CD14-positive monocyte (primary cell): ENCODE measurements at regions not wholly inside any gene's neighbourhood (a gene's known extent, or its start where the extent isn't known, plus 50 kb on each side); places are given as distances from the start of the nearest gene placed in this dataset.

Experiments used
- DNase-seq, 3 donors: peaks; one replicate each; pipeline ENCODE4 v3.0.0-alpha.2; 2011 to 2022
- H2AFZ ChIP-seq: 2 replicates; pipeline ENCODE4 v1.6.0; 2012; ENCODE audit warnings: mild to moderate bottlenecking, low read depth, low read length, inconsistent platforms; ENCODE audit not compliant: insufficient read depth, poor library complexity, severe bottlenecking
- H3K27ac ChIP-seq, 2 donors: 1 replicate in 1 of 2; 2 replicates in 1 of 2; pipeline ENCODE4 v1.5.1; 2012 to 2013; ENCODE audit warnings: low read length in 2 of 2, control low read depth in 1 of 2, inconsistent platforms in 1 of 2, low read depth in 1 of 2, mild to moderate bottlenecking in 1 of 2
- H3K27me3 ChIP-seq, 2 donors: one replicate each; pipeline versions ENCODE4 v1.6.0 to v1.6.1; 2011 to 2013; ENCODE audit warnings: low read length in 2 of 2; ENCODE audit not compliant: control insufficient read depth in 2 of 2, insufficient read depth in 2 of 2
- H3K36me3 ChIP-seq, 2 donors: replicated peaks in 1 of 2; 1 replicate in 1 of 2; 2 replicates in 1 of 2; pipeline versions ENCODE4 v1.5.1 to v1.6.1; 2012 to 2013; ENCODE audit warnings: low read length in 2 of 2, control low read depth in 1 of 2, inconsistent platforms in 1 of 2, mild to moderate bottlenecking in 1 of 2; ENCODE audit not compliant: insufficient read depth in 2 of 2, control insufficient read depth in 1 of 2
- H3K4me1 ChIP-seq, 2 donors: 1 replicate in 1 of 2; 2 replicates in 1 of 2; pipeline versions ENCODE4 v1.5.1 to v1.6.1; 2012 to 2013; ENCODE audit warnings: low read length in 2 of 2, control low read depth in 1 of 2, inconsistent platforms in 1 of 2, mild to moderate bottlenecking in 1 of 2, moderate library complexity in 1 of 2; ENCODE audit not compliant: insufficient read depth in 2 of 2, control insufficient read depth in 1 of 2
- H3K4me2 ChIP-seq: replicated peaks from 2 replicates; pipeline ENCODE3; 2012; ENCODE audit warnings: low read length, moderate library complexity, mild to moderate bottlenecking; ENCODE audit not compliant: poor library complexity, severe bottlenecking; ENCODE audit errors: extremely low read depth
- H3K4me3 ChIP-seq, 3 experiments: fragments of 200-600 bp in 1 of 3; sonication (generic) in 1 of 3; replicated peaks in 1 of 3; 1 replicate in 2 of 3; 2 replicates in 1 of 3; pipeline ENCODE4 v1.5.1; 2011 to 2013; ENCODE audit warnings: low read length in 3 of 3, mild to moderate bottlenecking in 3 of 3, control low read depth in 2 of 3, low read depth in 2 of 3, inconsistent platforms in 1 of 3, moderate library complexity in 1 of 3
- H3K79me2 ChIP-seq: 2 replicates; pipeline ENCODE4 v1.6.0; 2012; ENCODE audit warnings: mild to moderate bottlenecking, control low read depth, inconsistent platforms, low read length, moderate library complexity; ENCODE audit not compliant: insufficient read depth
- H3K9ac ChIP-seq: 2 replicates; pipeline ENCODE4 v1.6.0; 2017; ENCODE audit warnings: low read length, mild to moderate bottlenecking; ENCODE audit not compliant: insufficient read depth, poor library complexity, severe bottlenecking
- H3K9me3 ChIP-seq, 2 donors: replicated peaks in 1 of 2; 1 replicate in 1 of 2; 2 replicates in 1 of 2; pipeline versions ENCODE4 v1.5.1 to v1.6.1; 2012 to 2013; ENCODE audit warnings: low read length in 2 of 2, control low read depth in 1 of 2; ENCODE audit not compliant: control insufficient read depth in 1 of 2, insufficient read depth in 1 of 2
- H4K20me1 ChIP-seq: 2 replicates; pipeline ENCODE4 v1.6.0; 2012; ENCODE audit warnings: mild to moderate bottlenecking, low read length, control low read depth, moderate library complexity; ENCODE audit not compliant: insufficient read depth
- H3K27ac Mint-ChIP-seq, 7 donors: one replicate each; pipeline ENCODE4 v1.8.0; 2020; ENCODE audit warnings: mild to moderate bottlenecking in 7 of 7, mixed read lengths in 7 of 7, moderate library complexity in 6 of 7, inconsistent platforms in 2 of 7
- H3K27me3 Mint-ChIP-seq, 3 donors: one replicate each; pipeline ENCODE4 v1.8.0; 2021 to 2022; ENCODE audit warnings: low read depth in 3 of 3, mild to moderate bottlenecking in 3 of 3, mixed read lengths in 3 of 3, moderate library complexity in 3 of 3, inconsistent platforms in 1 of 3
- H3K36me3 Mint-ChIP-seq, 2 donors: one replicate each; pipeline ENCODE4 v1.8.0; 2020; ENCODE audit warnings: mixed read lengths in 2 of 2, inconsistent platforms in 1 of 2, mild to moderate bottlenecking in 1 of 2
- H3K4me1 Mint-ChIP-seq: one replicate; pipeline ENCODE4 v1.8.0; 2020; ENCODE audit warnings: mild to moderate bottlenecking, mixed read lengths
- H3K4me3 Mint-ChIP-seq, 2 donors: one replicate each; pipeline ENCODE4 v1.8.0; 2020; ENCODE audit warnings: mild to moderate bottlenecking in 2 of 2, mixed read lengths in 2 of 2, moderate library complexity in 1 of 2
- H3K9me3 Mint-ChIP-seq, 7 donors: one replicate each; pipeline ENCODE4 v1.8.0; 2020 to 2022; ENCODE audit warnings: mixed read lengths in 7 of 7, mild to moderate bottlenecking in 6 of 7, moderate library complexity in 6 of 7, inconsistent platforms in 2 of 7
- CTCF ChIP-seq: fragments of 200-600 bp; IDR thresholded peaks from one replicate; pipeline ENCODE4 v1.8.0; 2022; ENCODE audit warnings: antibody characterized with exemption, mild to moderate bottlenecking
- WGBS: methylation state at CpG from one replicate; pipeline ENCODE4 v1.1.5; 2013; ENCODE audit warnings: missing lambda C conversion rate; ENCODE audit not compliant: insufficient coverage; 5-methylcytosine and 5-hydroxymethylcytosine counted together
- intact Hi-C, 2 donors: fragments of 100-400 bp; cut with micrococcal nuclease; formaldehyde crosslinking; loops; one replicate each; pipeline versions ENCODE4 v1.15.0 to v1.15.1; 2023

GRCh38 chr6:169379495-169380070 lies 125.9 kb upstream of the THBS2 start:
- Histone ChIP-seq H3K4me3 (no peak overlapping the region), H3K4me2 (no peak overlapping the region), H3K9me3 (peaks cover 50 to 62% of the 10 kb centered on the region in 2 donors), H3K27ac (no peak overlapping the region), H3K36me3 (no peaks in the 10 kb centered on the region), H3K27me3 (no peaks in the 10 kb centered on the region), H4K20me1 (no peaks in the 10 kb centered on the region), H3K4me1 (no peaks in the 10 kb centered on the region), H2AFZ (no peak overlapping the region), H3K79me2 (no peaks in the 10 kb centered on the region), H3K9ac (no peak overlapping the region)
- Mint-ChIP-seq H3K9me3 (peaks cover 37 to 55% (median 50%) of the 10 kb centered on the region in 7 donors), H3K36me3 (no peaks in the 10 kb centered on the region), H3K4me1 (no peaks in the 10 kb centered on the region), H3K4me3 (no peak overlapping the region), H3K27me3 (no peaks in the 10 kb centered on the region), H3K27ac (no peak overlapping the region)
- TF ChIP-seq CTCF = no peak
- intact Hi-C loops = no loop called here
- DNase-seq = no peak
- 92% methylated on average over 17 of the region's 18 CpGs for WGBS

- no peak for DNase-seq
- no peaks in the 10 kb centered on the region for H3K27me3 Mint-ChIP-seq
- no peak overlapping the region for H3K4me3 Mint-ChIP-seq
- H3K9me3 ChIP-seq = peaks cover 44 to 55% of the 10 kb centered on the region in 2 donors
- WGBS = 98% methylated on average over 18 of the region's 22 CpGs
- H3K36me3 ChIP-seq = no peaks in the 10 kb centered on the region
- no peak overlapping the region for H2AFZ ChIP-seq
- no peak overlapping the region for H3K4me2 ChIP-seq
- no peak overlapping the region for H3K4me3 ChIP-seq
- no peak for TF ChIP-seq CTCF
- H3K27ac Mint-ChIP-seq = no peak overlapping the region
- intact Hi-C loops = no loop called here
- H4K20me1 ChIP-seq = no peaks in the 10 kb centered on the region
- H3K9me3 Mint-ChIP-seq = peaks cover 32 to 48% (median 42%) of the 10 kb centered on the region in 7 donors
- H3K79me2 ChIP-seq = no peaks in the 10 kb centered on the region
- H3K27ac ChIP-seq = no peak overlapping the region
- H3K27me3 ChIP-seq = no peaks in the 10 kb centered on the region
- H3K9ac ChIP-seq = no peak overlapping the region
- H3K36me3 Mint-ChIP-seq = no peaks in the 10 kb centered on the region
- H3K4me1 ChIP-seq = no peaks in the 10 kb centered on the region
- H3K4me1 Mint-ChIP-seq = no peaks in the 10 kb centered on the region
These were observed 125.2 kb upstream of the THBS2 start for GRCh38 chr6:169378620-169379381.
